HepG2 (cell line): ENCODE measurements at regions not wholly inside any gene's neighbourhood (a gene's known extent, or its start where the extent isn't known, plus 50 kb on each side); places are given as distances from the start of the nearest gene placed in this dataset.

ENCODE experiments used
- CTCF ChIP-seq: sonication (generic); formaldehyde crosslinking; IDR thresholded peaks from 2 replicates; pipeline ENCODE4 v1.5.0; 2020; ENCODE audit warnings: mild to moderate bottlenecking, missing genetic modification reagents, moderate library complexity
- DZIP1 ChIP-seq: sonication (generic); formaldehyde crosslinking; IDR thresholded peaks from 2 replicates; pipeline ENCODE4 v1.5.0; 2020; ENCODE audit warnings: mild to moderate bottlenecking, missing genetic modification reagents
- EZH2 ChIP-seq: conservative IDR thresholded peaks from 2 replicates; pipeline ENCODE4 v1.6.1; 2012; ENCODE audit warnings: mild to moderate bottlenecking, low read depth, low read length, moderate library complexity
- MAFK ChIP-seq, 2 experiments: IDR thresholded peaks in 1 of 2; conservative IDR thresholded peaks in 1 of 2; 2 replicates each; pipeline ENCODE4 v1.6.1; 2011; ENCODE audit warnings: improper control_type of control experiment in 2 of 2, low read length in 2 of 2
- RAD21 ChIP-seq: fragments of 450-650 bp; formaldehyde crosslinking; IDR thresholded peaks from 2 replicates; pipeline ENCODE4 v1.5.0; 2020; ENCODE audit warnings: mild to moderate bottlenecking
- RAD51 ChIP-seq: fragments of 450-650 bp; IDR thresholded peaks from 2 replicates; pipeline ENCODE4 v1.6.1; 2016; ENCODE audit warnings: borderline replicate concordance
- SMC3 ChIP-seq: IDR thresholded peaks from 2 replicates; pipeline ENCODE4 v1.6.1; 2011; ENCODE audit warnings: low read length, improper control_type of control experiment
- SRY ChIP-seq: sonication (generic); formaldehyde crosslinking; IDR thresholded peaks from 2 replicates; pipeline ENCODE4 v1.8.0; 2022; ENCODE audit warnings: mild to moderate bottlenecking, missing genetic modification reagents
- ZBTB21 ChIP-seq: sonication (generic); formaldehyde crosslinking; IDR thresholded peaks from 2 replicates; pipeline ENCODE4 v1.4.0; 2020; ENCODE audit warnings: missing genetic modification reagents
- ZBTB25 ChIP-seq: IDR thresholded peaks from 2 replicates; pipeline ENCODE4 v1.6.1; 2018; ENCODE audit warnings: missing genetic modification reagents
- ZNF20 ChIP-seq: sonication (generic); formaldehyde crosslinking; IDR thresholded peaks from 2 replicates; pipeline ENCODE4 v1.4.0; 2020; ENCODE audit warnings: mild to moderate bottlenecking, moderate library complexity, missing genetic modification reagents
- ZNF619 ChIP-seq: sonication (generic); formaldehyde crosslinking; IDR thresholded peaks from 2 replicates; pipeline ENCODE4 v1.4.0; 2020; ENCODE audit warnings: mild to moderate bottlenecking, missing genetic modification reagents
- ZNF792 ChIP-seq: IDR thresholded peaks from 2 replicates; pipeline ENCODE4 v1.6.1; 2016
- ZSCAN12 ChIP-seq: sonication (generic); formaldehyde crosslinking; IDR thresholded peaks from 2 replicates; pipeline ENCODE4 v1.9.0; 2021; ENCODE audit warnings: mild to moderate bottlenecking, missing genetic modification reagents

GRCh38 chr11:29306527-29306926, 710.3 kb downstream of the KCNA4 start:
- TF ChIP-seq MAFK (conservative IDR thresholded peaks at IDR 0.05 in 1 of 2, IDR thresholded peaks at IDR 0.05 in 1 of 2; ENCODE audit: low read length in 2 of 2): no peak
- no peak for TF ChIP-seq ZBTB25 (CRISPR knock-in tag)
- no peak for TF ChIP-seq RAD51
- no peak for TF ChIP-seq EZH2
- no peak for TF ChIP-seq ZNF20 (CRISPR knock-in tag)
- no peak for TF ChIP-seq ZBTB21 (CRISPR knock-in tag)
- no peak for TF ChIP-seq DZIP1
- no peak for TF ChIP-seq CTCF (CRISPR knock-in tag)
- no peak for TF ChIP-seq ZSCAN12 (CRISPR knock-in tag)
- TF ChIP-seq ZNF619 (CRISPR knock-in tag): no peak
- no peak for TF ChIP-seq SRY (CRISPR knock-in tag)
- no peak for TF ChIP-seq SMC3
- TF ChIP-seq ZNF792: no peak
- no peak for TF ChIP-seq RAD21
